ENCODE measurements at regions not wholly inside any gene's neighbourhood (a gene's known extent, or its start where the extent isn't known, plus 50 kb on each side); places are given as distances from the start of the nearest gene placed in this dataset.
A peak's percentile ranks its signal among the peaks of the same experiment; 100 is the strongest.

DNA sequence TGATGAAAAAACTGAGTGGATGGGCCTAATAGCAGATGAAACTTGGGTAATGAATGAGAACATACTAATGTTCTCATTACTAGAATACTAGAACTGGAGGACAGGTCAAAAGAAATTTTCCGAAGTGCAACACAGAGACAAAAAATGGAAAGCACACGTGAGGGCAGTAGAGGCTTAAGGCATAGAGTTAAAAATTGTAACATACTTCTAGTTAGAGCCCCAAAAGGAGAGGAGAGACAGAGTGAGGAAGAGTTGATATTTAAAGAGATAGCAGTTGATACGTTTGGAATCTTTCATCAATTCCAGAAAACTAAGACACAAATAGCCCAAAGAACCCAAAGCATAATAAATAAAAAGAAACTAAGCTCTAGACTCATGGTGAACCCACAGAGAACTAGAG, 327.9 kb downstream of the SQOR start:
- DNase-seq = no peak

DNA sequence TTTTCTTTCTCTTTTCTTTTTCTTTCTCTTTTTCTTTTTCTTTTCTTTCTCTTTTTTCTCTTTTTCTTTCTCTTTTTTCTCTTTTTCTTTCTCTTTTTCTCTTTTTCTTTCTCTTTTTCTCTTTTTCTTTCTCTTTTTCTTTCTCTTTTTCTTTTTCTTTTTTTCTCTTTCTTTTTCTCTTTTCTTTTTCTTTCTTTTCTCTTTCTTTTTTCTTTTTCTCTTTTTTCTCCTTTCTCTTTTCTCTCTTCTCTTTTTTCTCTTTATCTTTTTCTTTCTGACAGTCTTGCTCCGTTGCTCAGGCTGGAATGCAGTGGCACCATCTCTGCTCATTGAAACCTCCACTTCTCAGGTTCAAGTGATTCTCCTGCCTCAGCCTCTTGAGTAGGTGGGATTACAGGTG, 335.7 kb downstream of the SQOR start:
- DNase-seq = no peak

DNA sequence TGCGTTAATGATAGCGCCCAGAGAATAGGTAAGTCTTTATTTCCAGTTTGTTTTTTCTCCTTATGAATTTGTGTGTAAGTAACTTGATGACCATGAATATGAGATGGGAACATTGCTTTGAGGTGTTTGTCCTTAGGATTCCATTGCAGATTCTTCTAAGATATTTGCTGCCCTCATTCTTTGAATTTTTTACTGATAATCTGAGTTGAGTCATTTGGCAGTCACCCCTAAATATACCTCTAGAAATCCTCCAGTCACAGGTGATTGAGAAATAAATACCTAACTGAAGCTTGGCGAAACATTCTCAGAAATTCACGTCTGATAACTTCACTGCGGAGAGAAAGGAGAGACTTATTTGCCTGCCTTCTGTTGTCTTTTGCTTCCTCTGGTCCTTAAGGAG, 345.5 kb downstream of the SQOR start:
- no peak for DNase-seq

DNA sequence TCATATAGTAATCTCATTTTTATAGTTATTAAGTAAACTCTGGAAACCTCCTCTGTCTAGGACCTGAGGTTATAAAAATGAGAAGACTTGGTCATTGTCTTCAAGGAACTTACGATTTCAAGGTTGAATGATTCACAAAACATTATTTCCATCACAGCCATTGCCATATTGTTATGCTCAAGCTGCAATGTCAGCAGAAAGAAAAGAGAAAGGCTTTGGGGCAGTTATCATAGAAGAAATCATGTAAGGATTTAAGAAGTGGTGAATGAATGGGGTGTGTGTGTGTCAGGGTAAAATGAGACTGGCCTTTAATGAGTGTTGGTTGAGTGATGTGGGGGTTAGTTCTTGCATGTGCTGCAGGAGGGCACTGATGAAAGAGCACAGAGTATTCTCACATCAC, 346.8 kb downstream of the SQOR start:
- DNase-seq = no peak

DNA sequence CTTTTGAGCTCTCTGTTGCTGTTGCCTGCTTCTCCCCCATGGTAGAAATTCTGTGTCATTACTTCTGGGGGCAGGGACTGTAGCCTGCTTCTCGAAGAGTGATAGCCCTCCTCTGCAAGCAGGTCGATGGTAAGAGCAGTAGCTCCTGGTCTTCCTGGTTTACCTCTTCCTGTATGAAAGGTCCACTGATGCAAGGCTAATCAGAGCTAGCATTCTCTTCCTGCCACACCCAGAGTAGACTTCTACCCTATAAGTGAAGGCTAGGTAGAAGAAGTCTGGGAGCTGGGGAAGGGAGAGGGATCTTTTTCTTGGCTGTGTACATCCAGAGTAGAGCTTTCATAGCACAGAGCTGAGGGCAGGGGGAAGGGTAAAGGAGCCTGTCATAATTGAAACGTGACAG, 357.0 kb downstream of the SQOR start:
- no peak for DNase-seq

DNA sequence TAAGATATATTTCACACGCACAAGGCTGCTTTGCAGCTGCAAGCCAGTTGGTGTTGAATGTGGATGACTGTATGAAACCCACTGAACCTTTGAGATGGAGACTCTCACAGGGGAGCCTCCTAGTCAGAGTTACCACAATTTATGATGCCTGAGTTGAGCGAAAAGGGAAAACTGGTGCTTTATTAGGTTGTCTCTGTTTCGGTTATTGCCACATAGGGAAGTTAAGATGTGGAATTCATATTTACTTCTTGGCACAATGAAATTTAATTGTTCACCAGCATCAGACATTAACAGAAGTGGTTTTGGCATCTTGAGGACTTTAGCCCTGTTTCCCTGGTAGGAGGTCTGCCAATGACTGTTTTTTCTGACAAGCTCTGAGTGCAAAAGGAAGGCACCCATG, 358.2 kb downstream of the SQOR start:
- no peak for DNase-seq

DNA sequence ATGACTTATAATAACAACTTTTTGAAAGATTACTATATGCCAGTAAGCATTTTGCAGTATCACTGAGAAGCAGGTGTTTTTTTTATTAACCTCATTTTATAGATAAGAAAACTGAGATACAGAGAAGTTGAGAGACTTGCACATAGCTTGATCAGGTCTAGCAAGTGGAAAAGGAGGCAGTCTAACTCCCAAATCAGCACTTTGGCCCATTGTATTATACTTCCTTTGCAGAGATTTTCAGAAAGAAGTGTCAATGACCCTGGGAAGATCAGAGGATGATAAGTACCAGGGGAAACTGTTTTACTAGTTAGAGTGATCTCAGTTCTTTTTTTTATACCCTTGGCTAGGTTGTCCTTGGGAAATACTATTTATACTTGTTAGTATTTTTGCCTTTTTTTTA, 358.7 kb downstream of the SQOR start:
- no peak for DNase-seq

DNA sequence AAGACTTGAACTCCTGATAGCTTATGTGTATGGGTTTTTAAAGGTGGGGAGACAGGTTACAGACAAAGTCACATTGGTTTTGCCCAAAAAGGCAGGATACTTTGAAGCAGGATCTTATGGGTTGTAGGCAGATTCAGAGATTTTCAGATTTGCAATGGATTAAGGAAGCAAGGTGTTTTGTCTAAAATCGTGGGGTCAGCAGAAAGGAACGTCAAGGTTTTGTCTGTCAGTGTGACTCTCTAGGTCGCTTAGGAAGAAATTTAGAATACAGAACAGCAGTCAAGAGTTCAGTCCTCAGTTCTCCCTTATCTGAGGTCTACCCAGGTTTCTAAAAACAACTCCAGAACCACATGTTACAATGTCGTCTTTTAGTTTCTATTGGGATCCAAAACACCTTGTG, 361.0 kb downstream of the SQOR start:
- DNase-seq = no peak

DNA sequence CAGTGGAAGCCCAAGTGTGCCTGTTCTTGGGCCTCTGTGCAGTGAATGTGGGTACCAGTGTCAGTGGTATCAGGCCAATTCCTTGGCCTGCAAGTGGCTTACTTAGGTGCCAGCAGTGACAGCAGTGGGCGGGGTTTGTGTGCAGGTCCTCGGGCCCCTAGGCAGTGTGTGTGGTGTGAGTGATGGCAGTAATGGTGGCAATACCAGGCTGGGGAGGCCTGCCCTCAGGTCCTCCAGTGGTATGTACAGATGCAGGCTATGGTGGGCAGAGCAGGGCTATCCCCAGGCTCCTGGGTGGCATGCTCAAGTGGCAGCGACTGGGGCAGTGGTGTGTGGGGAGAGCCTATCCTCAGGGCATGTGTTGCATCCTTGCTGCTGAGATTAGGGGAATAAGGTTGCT, 379.7 kb downstream of the SQOR start:
- DNase-seq = no peak

DNA sequence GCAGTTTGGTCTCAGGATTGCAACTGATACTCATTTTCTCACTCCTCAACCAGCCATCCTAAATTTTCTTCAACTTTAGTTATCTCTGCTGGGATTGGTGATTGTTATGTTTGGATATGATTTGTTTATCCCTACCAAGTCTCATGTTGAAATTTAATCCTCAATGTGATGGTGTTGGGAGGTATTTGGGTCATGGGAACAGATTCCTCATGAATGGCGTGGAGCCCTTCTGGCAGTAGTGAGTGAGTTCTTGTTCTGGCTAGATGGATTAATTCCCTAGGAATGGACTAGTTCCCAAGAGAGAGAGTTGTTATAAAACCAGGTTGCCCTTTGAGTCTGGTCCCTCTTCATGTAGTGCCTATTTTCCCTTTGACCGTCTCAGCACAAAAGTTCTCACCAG, 399.9 kb downstream of the SQOR start:
- no peak for DNase-seq

DNA sequence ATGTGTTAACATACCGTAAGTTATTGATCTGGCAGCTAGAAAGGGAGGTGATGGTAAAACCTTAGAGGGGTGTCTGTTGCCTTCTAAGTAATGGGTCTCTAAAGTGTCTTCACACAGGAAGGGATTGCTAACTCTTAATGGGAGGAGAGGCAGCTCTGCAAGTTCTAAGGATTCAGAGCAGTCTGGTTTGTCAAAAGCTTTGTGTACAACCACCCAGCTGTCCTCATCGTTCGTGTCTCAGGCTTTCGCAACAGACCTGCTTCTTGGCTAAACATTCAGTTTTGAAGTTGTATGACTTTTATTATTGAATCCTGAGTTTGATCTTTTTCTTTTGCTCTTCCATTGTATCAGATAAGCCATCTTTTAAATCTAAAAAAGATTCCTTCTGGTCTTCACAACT, 404.9 kb downstream of the SQOR start:
- DNase-seq = no peak

DNA sequence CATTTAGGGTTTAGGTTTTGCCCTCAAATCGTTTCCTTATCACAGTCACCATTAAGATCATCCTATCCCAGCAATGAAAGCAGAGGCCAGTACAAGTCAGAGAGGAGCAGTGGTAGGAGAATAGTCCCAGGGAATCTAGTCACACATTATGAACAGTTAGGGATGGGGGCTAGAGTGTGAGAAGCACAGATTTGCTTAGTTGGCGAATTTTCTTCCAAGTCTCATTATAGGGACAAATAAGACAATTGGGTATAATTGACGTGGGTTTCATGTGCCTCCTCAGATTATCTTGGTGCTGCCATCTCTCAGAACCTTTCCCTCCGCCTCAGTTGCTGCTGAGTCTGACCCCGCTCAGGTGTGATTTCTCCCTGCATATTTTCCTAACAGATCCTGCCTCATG, 407.1 kb downstream of the SQOR start:
- DNase-seq = no peak

DNA sequence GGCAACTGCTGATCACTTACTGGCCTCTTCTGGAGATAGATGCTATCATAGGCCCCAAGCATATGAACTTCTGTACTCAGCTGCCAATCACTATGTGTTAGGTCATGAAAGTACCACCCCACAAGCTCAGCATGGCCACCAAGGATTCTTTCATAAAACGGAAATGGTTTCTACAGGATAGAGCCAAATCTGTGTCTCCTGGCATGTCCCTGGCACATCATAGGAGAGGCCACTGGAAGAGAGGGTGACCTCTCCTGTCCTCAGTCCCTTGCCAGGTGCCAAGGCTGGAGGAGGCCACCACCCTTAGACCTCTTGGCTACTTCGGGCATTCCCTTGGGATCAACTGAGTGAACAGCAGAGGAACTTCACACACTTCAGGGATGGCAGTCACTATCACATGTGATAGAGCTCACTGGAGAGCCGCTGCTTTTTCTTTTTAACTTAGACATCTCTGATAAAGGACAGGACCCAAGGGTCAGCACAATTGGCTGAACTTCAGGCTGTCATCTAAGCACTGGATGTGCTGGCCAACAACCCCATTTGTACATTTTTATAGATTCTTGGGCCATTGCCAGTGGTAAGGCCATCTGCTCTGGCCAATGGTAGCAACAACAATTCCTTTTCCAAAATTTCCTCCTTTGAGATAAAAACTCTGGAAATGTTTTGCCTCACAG, 425.2 kb downstream of the SQOR start:
- no peak for DNase-seq

DNA sequence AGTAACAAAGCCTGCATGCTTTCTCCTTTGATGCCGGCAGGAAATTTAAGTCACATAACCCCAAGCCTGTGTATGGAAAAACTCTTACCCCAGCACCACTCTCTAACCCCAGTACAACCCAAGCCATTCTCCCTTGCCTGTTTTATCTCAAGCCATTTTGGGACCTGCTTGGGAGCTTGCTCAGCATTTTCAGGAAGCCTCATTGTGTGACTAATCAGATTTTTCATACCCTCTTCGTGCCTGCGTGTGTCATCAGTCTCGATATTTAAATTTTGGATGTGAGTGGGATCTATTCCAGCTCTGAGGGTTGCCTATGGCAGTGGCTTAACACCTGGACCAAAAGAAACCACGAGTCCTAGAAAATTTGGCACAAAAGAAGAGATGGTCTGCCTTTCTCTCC, 426.2 kb downstream of the SQOR start:
- DNase-seq = no peak

DNA sequence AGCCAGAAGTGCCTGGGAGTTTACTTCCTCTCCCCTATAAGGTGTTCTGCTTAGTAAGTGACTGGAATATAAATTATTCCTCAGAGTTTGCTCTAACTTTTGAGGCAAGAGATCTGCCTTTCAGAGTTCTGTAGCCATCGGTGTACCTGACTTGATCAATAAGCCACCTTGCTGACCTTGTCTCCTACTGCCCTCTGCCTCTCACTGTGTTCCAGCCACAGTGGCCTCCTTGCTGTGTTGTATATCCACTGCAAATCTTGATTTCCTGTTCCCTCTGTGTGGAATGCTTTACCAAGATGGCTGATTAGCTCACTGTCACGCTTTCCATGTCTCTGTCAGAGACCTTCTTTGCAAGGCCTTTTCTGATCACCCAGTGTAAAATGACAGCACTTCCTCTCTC, 442.4 kb downstream of the SQOR start:
- DNase-seq = no peak

DNA sequence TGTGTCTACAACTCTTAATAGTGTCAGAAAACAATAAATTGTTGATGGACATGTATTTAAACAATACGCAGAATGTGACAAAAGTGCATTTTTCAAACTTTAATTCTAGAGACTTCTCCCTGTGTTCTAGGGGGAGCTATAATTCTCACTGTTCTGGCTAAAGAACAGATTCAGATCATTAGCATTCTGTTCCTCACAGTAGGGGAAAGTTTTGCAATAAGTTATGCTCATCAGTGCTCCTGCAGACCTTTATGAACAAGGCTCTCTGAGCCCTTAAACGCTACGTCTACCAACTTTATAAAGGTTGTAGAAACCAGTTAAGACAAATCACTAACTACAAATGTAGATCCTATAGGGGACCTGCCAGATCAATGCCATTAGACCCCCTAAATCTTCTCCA, 444.2 kb downstream of the SQOR start:
- DNase-seq = no peak

DNA sequence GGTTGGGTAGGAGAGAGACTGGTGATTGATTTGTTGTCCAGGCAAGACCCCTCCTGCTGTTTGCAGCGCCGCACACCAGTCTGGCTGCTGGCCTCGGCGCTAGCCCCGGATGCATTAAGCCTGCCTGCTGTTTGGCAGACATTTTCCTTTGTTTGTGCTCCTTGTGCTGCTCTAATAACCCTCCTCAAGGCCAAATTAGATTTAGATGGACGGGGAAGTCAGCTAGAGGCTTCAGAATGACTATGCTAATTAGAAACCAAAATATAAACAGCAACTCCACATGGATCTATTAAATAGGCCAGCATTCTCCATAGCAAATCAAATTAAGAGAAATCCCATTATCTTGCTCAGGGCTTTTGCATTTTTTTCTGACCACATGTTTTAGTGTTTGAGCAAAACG, 445.2 kb downstream of the SQOR start:
- no peak for DNase-seq

DNA sequence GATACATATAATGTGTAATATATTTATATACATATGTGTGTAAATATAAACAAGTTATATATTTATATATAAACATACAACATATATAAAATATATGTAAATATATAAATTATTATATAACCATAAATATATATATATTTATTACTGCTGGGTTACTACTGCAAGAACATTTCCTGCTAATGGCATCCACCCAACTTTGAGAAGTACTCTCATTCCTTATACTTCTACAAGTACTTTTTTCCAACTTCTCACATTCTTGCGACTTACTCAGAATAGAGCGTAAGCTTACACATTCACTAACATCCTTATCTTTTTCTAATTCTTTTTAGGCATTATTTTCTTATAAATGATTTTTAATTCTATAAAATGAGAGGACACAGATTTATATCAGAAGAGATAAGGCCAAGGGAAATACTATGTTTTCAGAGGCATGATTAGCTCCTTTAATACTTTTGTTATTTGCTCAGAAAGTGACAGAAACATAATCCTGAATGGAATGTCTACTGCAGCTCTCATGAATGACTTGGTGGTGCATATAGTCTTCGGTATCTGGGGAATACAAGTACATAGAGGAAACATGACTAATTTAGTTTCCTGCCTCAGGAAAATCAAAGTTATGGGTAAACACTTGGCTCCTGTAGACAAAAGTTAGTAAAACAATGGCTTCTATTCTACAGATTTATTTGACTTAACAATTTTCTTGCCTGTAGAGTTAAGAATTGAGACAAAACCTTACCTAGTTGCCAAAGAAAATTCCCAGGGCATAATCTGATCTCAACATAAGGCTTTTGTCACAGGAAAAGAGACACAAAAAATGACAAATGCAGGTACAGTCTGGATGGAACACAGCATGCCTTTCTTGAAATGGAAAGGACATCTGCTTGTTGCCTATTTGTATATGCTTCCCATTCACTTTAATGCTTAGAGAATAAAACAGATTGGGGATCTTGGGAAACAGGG, 453.9 kb downstream of the SQOR start:
- no peak for DNase-seq

DNA sequence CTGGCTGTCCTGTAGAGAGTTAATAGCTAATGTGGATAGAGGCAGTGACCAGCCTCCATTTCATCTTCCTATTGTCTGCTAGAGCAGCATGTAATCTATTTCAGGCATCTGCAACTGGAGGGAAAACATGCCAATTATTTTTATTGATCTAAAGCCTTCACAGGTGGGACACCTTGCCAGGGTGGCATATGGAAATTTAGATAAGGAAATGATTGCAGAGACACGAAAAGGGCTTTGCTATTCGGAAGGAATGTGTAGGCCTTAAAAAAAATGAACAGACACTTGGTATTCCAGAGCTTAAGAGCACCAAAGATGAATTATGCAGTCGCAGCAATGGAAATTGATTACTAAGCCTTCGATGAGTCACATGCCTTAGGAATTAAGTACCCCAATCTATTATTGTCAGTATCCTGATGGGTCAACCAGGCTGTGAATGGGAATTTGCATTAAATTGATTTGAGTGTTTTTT, 454.7 kb downstream of the SQOR start:
- DNase-seq = no peak

DNA sequence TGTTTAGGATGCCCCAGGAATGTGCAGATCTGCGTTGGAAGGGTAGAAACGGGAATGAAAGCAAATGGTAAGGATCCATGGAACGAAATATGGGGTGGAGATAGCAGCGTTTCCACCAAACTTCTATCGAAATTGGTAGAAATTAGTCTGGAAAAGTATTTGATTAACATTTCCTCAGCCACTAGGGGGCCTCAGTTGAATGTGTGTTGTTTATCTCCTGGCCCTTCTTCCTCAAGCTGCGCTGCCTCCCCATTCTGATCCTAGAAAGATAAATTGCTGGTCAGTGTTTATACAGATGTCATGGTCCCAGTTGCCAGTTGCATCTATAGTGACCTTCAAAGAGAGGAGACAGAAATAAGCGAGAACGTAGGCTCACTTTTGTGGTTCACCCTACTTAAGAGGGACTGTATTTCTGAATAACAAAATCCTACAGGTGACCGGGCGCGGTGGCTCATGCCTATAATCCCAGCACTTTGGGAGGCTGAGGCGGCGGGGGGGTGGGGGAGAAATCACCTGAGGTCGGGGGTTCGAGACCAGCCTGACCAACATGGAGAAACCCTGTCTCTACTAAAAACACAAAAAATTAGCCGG, 457.1 kb downstream of the SQOR start:
- no peak for DNase-seq

DNA sequence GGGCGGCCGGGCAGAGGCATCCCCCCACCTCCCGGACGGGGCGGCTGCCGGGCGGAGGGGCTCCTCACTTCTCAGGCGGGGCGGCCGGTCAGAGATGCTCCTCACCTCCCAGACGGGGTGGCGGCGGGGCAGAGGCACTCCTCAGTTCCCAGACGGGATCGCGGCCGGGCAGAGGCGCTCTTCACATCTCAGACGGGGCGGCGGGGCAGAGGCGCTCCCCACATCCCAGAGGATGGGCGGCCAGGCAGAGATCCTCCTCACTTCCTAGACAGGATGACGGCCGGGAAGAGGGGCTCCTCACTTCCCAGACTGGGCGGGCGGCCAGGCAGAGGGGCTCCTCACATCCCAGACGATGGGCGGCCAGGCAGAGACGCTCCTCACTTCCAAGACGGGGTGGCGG, 463.2 kb downstream of the SQOR start:
- peak; percentile 10 for DNase-seq

DNA sequence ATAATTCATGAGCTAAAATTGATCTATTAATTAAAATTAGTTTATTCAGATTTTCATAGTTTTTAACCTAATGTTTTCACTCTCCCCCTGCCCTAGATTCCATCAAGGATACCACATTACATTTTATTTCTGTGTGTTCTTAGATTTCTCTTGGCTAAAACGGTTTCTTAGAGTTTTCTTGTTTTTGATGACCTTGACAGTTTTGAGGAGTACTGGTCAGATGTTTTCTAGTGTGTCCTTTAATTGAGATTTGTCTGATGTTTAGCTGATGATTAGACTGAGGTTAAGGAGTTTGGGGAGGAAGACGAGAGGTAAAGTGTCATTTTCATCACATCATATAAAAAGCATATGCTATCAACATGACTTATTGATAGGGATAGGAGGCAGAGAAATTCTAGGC, 475.9 kb downstream of the SQOR start:
- no peak for DNase-seq

DNA sequence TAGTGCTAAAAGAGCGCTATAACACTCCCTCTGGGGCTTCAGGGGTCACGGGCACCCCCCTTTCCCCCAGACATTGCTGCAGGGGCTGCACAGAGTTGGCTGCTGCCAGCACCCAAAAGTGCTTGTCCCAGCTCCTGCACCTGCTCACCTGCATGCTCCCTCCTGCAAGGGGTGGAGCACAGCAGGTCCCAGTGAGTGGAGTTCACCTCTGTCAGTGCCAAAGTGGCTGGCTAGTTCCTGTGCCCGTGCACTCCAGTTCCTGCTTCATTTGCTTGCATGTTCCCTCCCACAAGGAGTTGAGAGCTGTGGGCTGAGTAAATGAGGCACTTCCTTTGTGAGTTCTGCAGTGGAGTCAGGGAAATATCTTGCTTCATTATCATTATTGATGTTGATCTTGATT, 476.9 kb downstream of the SQOR start:
- DNase-seq = no peak

DNA sequence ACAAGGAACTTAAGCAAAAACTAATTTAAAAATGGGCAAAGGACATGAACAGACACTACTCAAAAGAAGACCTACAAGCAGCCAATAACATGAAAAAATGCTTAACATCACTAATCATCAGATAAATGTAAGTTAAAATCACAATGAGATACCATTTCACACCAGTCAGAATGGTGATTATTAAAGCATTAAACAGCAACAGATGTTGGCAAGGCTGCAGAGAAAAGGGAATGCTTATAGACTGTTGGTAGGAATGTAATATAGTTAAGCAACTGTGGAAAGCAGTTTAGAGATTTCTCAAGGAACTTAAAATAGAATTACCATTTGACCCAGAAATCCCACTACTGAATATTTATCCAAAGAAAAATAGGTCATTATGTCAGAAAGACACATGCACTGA, 482.2 kb downstream of the SQOR start:
- DNase-seq = no peak

All from activated gamma-delta T cell (primary cell).